Glutamatergic neuron (in vitro differentiated cells): ENCODE measurements at regions not wholly inside any gene's neighbourhood (a gene's known extent, or its start where the extent isn't known, plus 50 kb on each side); places are given as distances from the start of the nearest gene placed in this dataset.

Experiments used
- DNase-seq: peaks from one replicate; pipeline ENCODE4 v3.0.0; 2022
- H3K27ac Mint-ChIP-seq: one replicate; pipeline ENCODE4 v1.8.0; 2020; ENCODE audit warnings: mild to moderate bottlenecking, mixed read lengths, inconsistent platforms; ENCODE audit not compliant: unreplicated experiment
- H3K27me3 Mint-ChIP-seq: one replicate; pipeline ENCODE4 v1.8.0; 2020; ENCODE audit warnings: mild to moderate bottlenecking, moderate library complexity, mixed read lengths, inconsistent platforms; ENCODE audit not compliant: unreplicated experiment
- H3K36me3 Mint-ChIP-seq: one replicate; pipeline ENCODE4 v1.8.0; 2020; ENCODE audit warnings: mild to moderate bottlenecking, mixed read lengths, inconsistent platforms; ENCODE audit not compliant: unreplicated experiment
- H3K4me1 Mint-ChIP-seq: one replicate; pipeline ENCODE4 v1.8.0; 2020; ENCODE audit warnings: mild to moderate bottlenecking, low read depth, mixed read lengths, inconsistent platforms; ENCODE audit not compliant: unreplicated experiment
- H3K4me3 Mint-ChIP-seq: one replicate; pipeline ENCODE4 v1.8.0; 2020; ENCODE audit warnings: mild to moderate bottlenecking, mixed read lengths, inconsistent platforms; ENCODE audit not compliant: unreplicated experiment
- H3K9me3 Mint-ChIP-seq: one replicate; pipeline ENCODE4 v1.8.0; 2020; ENCODE audit warnings: mild to moderate bottlenecking, moderate library complexity, mixed read lengths, inconsistent platforms; ENCODE audit not compliant: unreplicated experiment
- CTCF ChIP-seq: fragments of 200-600 bp; sonication (generic); IDR thresholded peaks from one replicate; pipeline ENCODE4 v1.5.0; 2021; ENCODE audit not compliant: partially characterized antibody, unreplicated experiment

DNA sequence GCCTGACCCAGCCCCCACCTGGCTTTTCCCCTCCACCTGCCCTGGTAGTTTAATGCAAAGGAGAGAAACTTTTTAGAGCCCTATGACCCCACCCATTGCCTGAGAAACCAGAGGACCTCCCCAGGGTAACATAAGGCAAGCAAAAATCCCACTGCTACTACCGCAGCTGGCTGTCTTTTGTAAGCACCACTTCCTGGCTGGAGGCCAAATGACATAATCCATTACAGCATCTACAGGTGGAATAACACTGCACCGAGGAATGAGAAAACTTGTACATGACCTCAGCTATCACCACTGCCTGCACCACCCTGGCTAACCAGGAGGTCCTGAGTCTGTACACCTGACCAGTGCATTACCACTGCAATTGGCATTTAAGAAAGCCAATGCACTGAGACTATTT lies 149.6 kb upstream of the GALNT5 start:
- H3K4me1 Mint-ChIP-seq, result no peaks in the 10 kb centered on the region
- TF ChIP-seq CTCF, result no peak
- H3K9me3 Mint-ChIP-seq, result peaks cover 9% of the 10 kb centered on the region
- no peak for DNase-seq
- no peak overlapping the region for H3K4me3 Mint-ChIP-seq
- no peaks in the 10 kb centered on the region for H3K27me3 Mint-ChIP-seq
- H3K36me3 Mint-ChIP-seq, result peaks cover 8% of the 10 kb centered on the region
- H3K27ac Mint-ChIP-seq, result no peak overlapping the region

DNA sequence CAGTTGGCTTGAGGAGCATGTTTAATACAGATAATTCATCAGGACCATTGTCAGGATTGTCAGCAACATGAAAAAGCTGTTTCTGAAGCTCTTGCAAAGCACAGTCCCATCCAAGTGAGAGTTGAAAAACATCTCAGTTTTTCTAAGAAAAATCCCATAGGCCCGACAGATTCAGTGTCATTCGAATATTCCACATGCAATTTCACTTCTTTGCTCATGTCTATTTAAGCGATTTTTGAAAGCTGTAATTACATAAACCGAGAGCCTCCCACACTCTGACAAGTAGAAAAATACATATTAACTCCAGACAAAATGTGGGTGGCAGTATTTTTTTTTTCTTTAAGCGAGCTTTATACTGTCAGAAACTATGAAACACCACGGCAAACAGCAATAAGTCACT lies 134.7 kb upstream of the GALNT5 start:
- no peak overlapping the region for H3K4me3 Mint-ChIP-seq
- peaks cover 1% of the 10 kb centered on the region for H3K9me3 Mint-ChIP-seq
- H3K4me1 Mint-ChIP-seq, result no peaks in the 10 kb centered on the region
- no peaks in the 10 kb centered on the region for H3K36me3 Mint-ChIP-seq
- peaks cover 3% of the 10 kb centered on the region for H3K27me3 Mint-ChIP-seq
- TF ChIP-seq CTCF, result no peak
- no peak for DNase-seq
- H3K27ac Mint-ChIP-seq, result no peak overlapping the region

GRCh38 chr2:157124731-157125130 lies 132.8 kb upstream of the GALNT5 start:
- no peaks in the 10 kb centered on the region for H3K36me3 Mint-ChIP-seq
- H3K4me1 Mint-ChIP-seq, result no peaks in the 10 kb centered on the region

GRCh38 chr2:157125685-157126084 lies 131.8 kb upstream of the GALNT5 start:
- TF ChIP-seq CTCF, result no peak
- peaks cover 1% of the 10 kb centered on the region for H3K9me3 Mint-ChIP-seq
- DNase-seq, result no peak
- no peaks in the 10 kb centered on the region for H3K36me3 Mint-ChIP-seq
- no peak overlapping the region for H3K27ac Mint-ChIP-seq
- no peaks in the 10 kb centered on the region for H3K4me1 Mint-ChIP-seq
- no peak overlapping the region for H3K4me3 Mint-ChIP-seq
- peaks cover 5% of the 10 kb centered on the region for H3K27me3 Mint-ChIP-seq

More at GRCh38 chr2:157124731-157125130, 132.8 kb upstream of the GALNT5 start:
- Mint-ChIP-seq H3K27ac (no peak overlapping the region), H3K4me3 (no peak overlapping the region), H3K9me3 (peaks cover 1% of the 10 kb centered on the region), H3K27me3 (peaks cover 3% of the 10 kb centered on the region)
- no peak for TF ChIP-seq CTCF
- DNase-seq, result no peak

DNA sequence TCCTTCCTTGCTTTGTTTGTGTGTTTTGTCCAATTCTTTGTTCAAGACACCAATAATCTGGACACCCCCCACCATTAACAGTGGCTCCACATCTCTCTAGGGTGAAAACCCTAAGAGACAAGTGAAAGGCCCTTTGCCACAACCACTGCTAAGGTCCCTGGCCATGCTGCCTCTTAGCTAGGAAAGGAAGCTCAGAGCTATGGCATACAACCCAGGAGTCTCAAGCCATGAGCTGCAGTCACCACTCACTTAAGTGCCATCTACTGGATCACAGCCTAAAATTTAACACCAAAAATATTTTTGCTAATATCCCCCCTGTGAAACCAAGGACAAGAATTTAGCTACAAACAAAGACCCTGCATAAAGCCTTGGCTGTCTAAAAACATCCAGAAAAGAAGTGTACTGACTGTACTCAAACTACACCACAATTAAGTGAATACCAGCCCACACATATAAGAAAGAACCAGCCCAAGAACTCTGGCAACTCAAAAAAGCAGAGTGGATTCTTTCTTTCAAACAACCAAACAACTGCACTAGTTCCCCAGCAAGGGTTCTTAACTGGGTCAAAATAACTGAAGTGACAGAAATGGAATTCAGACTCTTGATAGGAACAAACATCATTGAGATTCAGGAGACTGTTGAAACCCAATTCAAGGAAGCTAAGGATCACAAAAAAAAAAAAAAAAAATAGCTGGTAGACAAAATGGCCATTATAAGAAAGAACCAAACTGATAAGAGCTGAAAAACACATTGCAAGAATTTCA lies 130.1 kb upstream of the GALNT5 start:
- no peaks in the 10 kb centered on the region for H3K4me1 Mint-ChIP-seq
- DNase-seq, result no peak
- H3K9me3 Mint-ChIP-seq, result peaks cover 1% of the 10 kb centered on the region
- H3K4me3 Mint-ChIP-seq, result no peak overlapping the region
- no peak overlapping the region for H3K27ac Mint-ChIP-seq
- H3K36me3 Mint-ChIP-seq, result no peaks in the 10 kb centered on the region
- H3K27me3 Mint-ChIP-seq, result peaks cover 5% of the 10 kb centered on the region
- TF ChIP-seq CTCF, result no peak
